GM12891 (cell line): ENCODE measurements at regions not wholly inside any gene's neighbourhood (a gene's known extent, or its start where the extent isn't known, plus 50 kb on each side); places are given as distances from the start of the nearest gene placed in this dataset.

ENCODE experiments used
- DNase-seq: peaks from one replicate; pipeline ENCODE4 v3.0.0; 2011; ENCODE audit warnings: low spot score; ENCODE audit not compliant: insufficient read length
- FAIRE-seq: peaks from 2 replicates; lab custom pipeline; 2011; peaks lifted over from hg19 to GRCh38; lab: Jason Lieb, UNC
- PAX5 ChIP-seq: IDR thresholded peaks from 2 replicates; pipeline ENCODE4 v1.6.1; 2011; ENCODE audit warnings: low read length, moderate library complexity, mild to moderate bottlenecking; ENCODE audit not compliant: insufficient read depth, severe bottlenecking
- POLR2A ChIP-seq: IDR thresholded peaks from 2 replicates; pipeline ENCODE4 v1.6.1; 2011; ENCODE audit warnings: low read depth, low read length, control low read depth
- POLR2AphosphoS5 ChIP-seq: IDR thresholded peaks from 2 replicates; pipeline ENCODE4 v1.6.1; 2011; ENCODE audit warnings: low read depth, low read length, control low read depth
- POU2F2 ChIP-seq: IDR thresholded peaks from 2 replicates; pipeline ENCODE4 v1.6.1; 2011; ENCODE audit warnings: low read depth, mild to moderate bottlenecking, control low read depth, low read length, moderate library complexity
- SPI1 ChIP-seq: IDR thresholded peaks from 2 replicates; pipeline ENCODE4 v1.6.1; 2011; ENCODE audit warnings: low read depth, low read length, control low read depth
- TAF1 ChIP-seq: IDR thresholded peaks from 2 replicates; pipeline ENCODE4 v1.6.1; 2011; ENCODE audit warnings: low read depth, low read length, control low read depth

DNA sequence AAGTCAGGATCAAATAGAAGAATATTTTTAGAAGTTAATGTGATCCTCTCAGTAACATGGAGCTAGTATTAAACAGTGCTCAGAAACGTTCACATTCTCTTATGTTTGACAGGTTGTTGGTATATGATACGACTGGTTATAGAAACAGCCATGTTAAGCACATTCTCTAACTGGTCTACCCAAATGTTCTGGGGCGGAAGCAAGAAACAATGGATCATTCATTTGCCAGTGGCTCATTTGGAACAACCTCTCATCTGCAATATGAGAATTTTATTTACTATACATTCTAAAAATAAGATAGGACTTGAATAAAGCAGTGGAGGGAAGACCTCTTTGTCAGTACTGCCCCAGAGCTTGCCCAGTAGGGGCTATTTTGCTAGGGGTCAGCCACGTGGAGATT is 167.1 kb upstream of the FAM98A start:
- DNase-seq (no peak), FAIRE-seq (no peak)
- no peak for TF ChIP-seq POLR2AphosphoS5
- no peak for TF ChIP-seq POU2F2
- TF ChIP-seq PAX5: no peak
- TF ChIP-seq TAF1: no peak
- no peak for TF ChIP-seq SPI1
- TF ChIP-seq POLR2A: no peak

DNA sequence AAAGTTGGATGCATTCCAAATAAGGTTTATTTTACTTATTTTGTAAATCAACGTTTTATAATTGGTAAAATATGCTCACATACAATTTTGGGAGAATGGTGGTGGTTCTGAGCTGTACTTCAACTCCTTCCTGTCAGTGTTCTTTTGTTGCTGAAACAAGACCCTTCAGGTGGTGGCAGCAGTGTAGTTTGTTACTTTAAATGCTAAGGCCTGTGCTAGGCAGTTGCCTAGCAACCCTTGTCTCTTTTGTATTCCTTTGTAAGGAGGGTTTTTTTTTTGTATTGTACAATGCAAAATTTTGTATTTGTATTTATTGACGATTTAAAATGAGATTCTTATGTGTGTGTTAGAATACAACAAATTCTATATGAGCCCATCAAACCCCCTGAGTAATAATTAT is 166.0 kb upstream of the FAM98A start:
- DNase-seq (no peak), FAIRE-seq (no peak)
- TF ChIP-seq POLR2AphosphoS5: no peak
- TF ChIP-seq POLR2A: no peak
- TF ChIP-seq TAF1: no peak
- no peak for TF ChIP-seq PAX5

- no peak for FAIRE-seq
- no peak for DNase-seq
- no peak for TF ChIP-seq POLR2AphosphoS5
- no peak for TF ChIP-seq TAF1
- TF ChIP-seq SPI1: no peak
- no peak for TF ChIP-seq POLR2A
- no peak for TF ChIP-seq PAX5
- no peak for TF ChIP-seq POU2F2
Measured at GRCh38 chr2:33764551-33764950, 165.5 kb upstream of the FAM98A start.

DNA sequence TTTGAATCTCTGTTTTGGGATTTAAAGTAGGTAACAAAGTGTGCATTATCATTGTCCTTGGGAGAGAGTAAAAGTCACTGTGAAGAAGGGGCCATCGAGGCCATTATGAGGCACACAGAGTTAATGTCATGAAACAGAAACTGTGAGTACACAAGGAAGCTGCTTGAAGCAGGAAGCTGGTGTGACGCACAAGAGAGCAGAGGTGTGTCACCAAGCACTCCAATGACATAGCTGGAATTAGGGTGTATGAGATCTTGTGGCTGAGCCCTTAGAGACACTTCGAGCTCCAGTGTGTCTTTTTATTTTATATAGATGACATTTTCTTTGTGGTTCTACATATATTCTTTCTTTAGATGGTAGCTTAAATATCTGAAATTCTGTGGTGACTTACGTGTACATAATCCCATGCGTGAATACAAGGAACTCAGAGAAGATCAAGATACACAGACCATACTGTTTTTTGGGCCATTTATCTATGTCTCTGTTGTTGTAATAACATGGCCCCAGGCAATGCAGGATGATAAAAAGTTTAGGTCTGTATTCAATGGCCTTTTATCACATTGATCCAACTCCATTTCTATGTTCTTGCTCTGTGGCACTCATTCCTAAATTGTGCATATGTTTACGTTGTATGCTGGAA is 164.7 kb upstream of the FAM98A start:
- TF ChIP-seq POLR2AphosphoS5: no peak
- TF ChIP-seq PAX5: no peak
- TF ChIP-seq POLR2A: no peak
- TF ChIP-seq TAF1: no peak
- TF ChIP-seq SPI1: no peak
- no peak for TF ChIP-seq POU2F2
- DNase-seq (no peak), FAIRE-seq (no peak)

GRCh38 chr2:33762636-33763035 is 163.5 kb upstream of the FAM98A start:
- DNase-seq (no peak), FAIRE-seq (no peak)
- no peak for TF ChIP-seq POLR2AphosphoS5

- DNase-seq: no peak
- TF ChIP-seq TAF1 (no peak), POLR2AphosphoS5 (no peak), POU2F2 (no peak), POLR2A (no peak), SPI1 (no peak), PAX5 (no peak)
- no peak for FAIRE-seq
Measured at GRCh38 chr2:33746208-33746800, 147.2 kb upstream of the FAM98A start.

GRCh38 chr2:33735096-33735495 is 136.0 kb upstream of the FAM98A start:
- FAIRE-seq: no peak
- no peak for TF ChIP-seq SPI1
- no peak for TF ChIP-seq TAF1
- no peak for TF ChIP-seq POLR2AphosphoS5
- TF ChIP-seq PAX5: no peak
- TF ChIP-seq POLR2A: no peak
- TF ChIP-seq POU2F2: no peak
- DNase-seq: no peak

DNA sequence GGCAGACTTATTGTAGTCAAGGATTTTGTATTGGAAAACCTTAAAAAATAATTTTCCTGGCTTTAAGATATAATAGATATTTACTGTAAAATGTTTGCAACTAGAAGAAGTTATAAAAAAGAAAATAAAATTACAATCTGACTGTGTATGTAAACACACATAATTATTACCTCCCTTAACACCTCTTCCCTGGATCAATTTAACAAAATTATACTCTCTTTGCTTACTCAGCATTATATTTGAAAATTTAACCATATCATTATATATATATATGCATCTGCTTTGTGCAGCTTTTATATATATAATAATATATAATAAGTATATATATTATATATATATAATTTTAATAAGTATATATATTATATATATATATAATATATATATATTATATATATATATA is 131.7 kb upstream of the FAM98A start:
- DNase-seq (no peak), FAIRE-seq (no peak)
- TF ChIP-seq POU2F2 (no peak), SPI1 (no peak), POLR2AphosphoS5 (no peak), TAF1 (no peak), POLR2A (no peak), PAX5 (no peak)

- FAIRE-seq (no peak), DNase-seq (no peak)
- no peak for TF ChIP-seq POLR2A
- no peak for TF ChIP-seq SPI1
- TF ChIP-seq PAX5: no peak
- no peak for TF ChIP-seq POLR2AphosphoS5
- no peak for TF ChIP-seq TAF1
- no peak for TF ChIP-seq POU2F2
Measured at GRCh38 chr2:33730193-33730592, 131.1 kb upstream of the FAM98A start.

GRCh38 chr2:33729353-33729752 is 130.3 kb upstream of the FAM98A start:
- DNase-seq: no peak
- FAIRE-seq: no peak
- TF ChIP-seq POU2F2 (no peak), POLR2AphosphoS5 (no peak), TAF1 (no peak), PAX5 (no peak), SPI1 (no peak), POLR2A (no peak)
